Loucy (cell line): ENCODE measurements at regions not wholly inside any gene's neighbourhood (a gene's known extent, or its start where the extent isn't known, plus 50 kb on each side); places are given as distances from the start of the nearest gene placed in this dataset.

ENCODE experiments used
- H2AFZ ChIP-seq: fragments of 200-600 bp; sonication (generic); 2 replicates; pipeline ENCODE4 v1.6.0; 2016; ENCODE audit warnings: antibody characterized with exemption, mild to moderate bottlenecking, low read length, moderate library complexity
- H3F3A ChIP-seq: fragments of 200-600 bp; 2 replicates; pipeline ENCODE4 v1.6.0; 2016; ENCODE audit warnings: antibody characterized with exemption, low read depth, mild to moderate bottlenecking
- H3K27me3 ChIP-seq: fragments of 200-600 bp; sonication (generic); 2 replicates; pipeline ENCODE4 v1.6.1; 2014; ENCODE audit warnings: low read length, mild to moderate bottlenecking; ENCODE audit not compliant: insufficient read depth, poor library complexity, severe bottlenecking
- H3K36me3 ChIP-seq: fragments of 200-600 bp; sonication (generic); 2 replicates; pipeline ENCODE4 v1.6.1; 2016; ENCODE audit warnings: low read length; ENCODE audit not compliant: insufficient read depth
- H3K4me1 ChIP-seq: fragments of 200-600 bp; sonication (generic); 2 replicates; pipeline ENCODE4 v1.5.1; 2014; ENCODE audit warnings: low read length, mild to moderate bottlenecking; ENCODE audit not compliant: insufficient read depth, poor library complexity, severe bottlenecking
- H3K4me2 ChIP-seq: fragments of 200-600 bp; sonication (generic); 2 replicates; pipeline ENCODE4 v1.6.0; 2014; ENCODE audit warnings: antibody characterized with exemption, low read length, low read depth, mild to moderate bottlenecking; ENCODE audit not compliant: poor library complexity, severe bottlenecking
- H3K4me3 ChIP-seq: fragments of 200-600 bp; sonication (generic); 2 replicates; pipeline ENCODE4 v1.5.1; 2014; ENCODE audit warnings: low read length, mild to moderate bottlenecking, mixed read lengths; ENCODE audit not compliant: poor library complexity, severe bottlenecking
- H3K79me2 ChIP-seq: fragments of 200-600 bp; sonication (generic); 2 replicates; pipeline ENCODE4 v1.6.1; 2014; ENCODE audit warnings: low read length; ENCODE audit not compliant: insufficient read depth
- H3K9ac ChIP-seq: fragments of 200-600 bp; sonication (generic); 2 replicates; pipeline ENCODE4 v1.6.0; 2014; ENCODE audit warnings: mild to moderate bottlenecking, low read depth, low read length, moderate library complexity; ENCODE audit not compliant: poor library complexity, severe bottlenecking
- H3K9me2 ChIP-seq: fragments of 200-600 bp; sonication (generic); replicated peaks from 2 replicates; pipeline ENCODE4 v1.6.1; 2016; ENCODE audit warnings: low read depth, low read length, mixed read lengths
- H3K9me3 ChIP-seq: fragments of 200-600 bp; sonication (generic); 2 replicates; pipeline ENCODE4 v1.6.1; 2014; ENCODE audit warnings: mild to moderate bottlenecking, antibody characterized with exemption, low read length, low read depth; ENCODE audit not compliant: insufficient read depth
- H4K20me1 ChIP-seq: fragments of 200-600 bp; sonication (generic); 2 replicates; pipeline ENCODE4 v1.6.0; 2014; ENCODE audit warnings: antibody characterized with exemption, low read length, mild to moderate bottlenecking; ENCODE audit not compliant: insufficient read depth, poor library complexity, severe bottlenecking
- EZH2phosphoT487 ChIP-seq: fragments of 200-600 bp; IDR thresholded peaks from 2 replicates; pipeline ENCODE4 v1.6.1; 2018; ENCODE audit warnings: antibody characterized with exemption, mild to moderate bottlenecking, moderate library complexity, borderline replicate concordance
- TF ChIP-seq, protein P1 (sequence below): fragments of 200-600 bp; sonication (generic); conservative IDR thresholded peaks from 2 replicates; pipeline ENCODE4 v1.5.1; 2014; ENCODE audit warnings: mild to moderate bottlenecking, antibody characterized with exemption, low read length

DNA sequence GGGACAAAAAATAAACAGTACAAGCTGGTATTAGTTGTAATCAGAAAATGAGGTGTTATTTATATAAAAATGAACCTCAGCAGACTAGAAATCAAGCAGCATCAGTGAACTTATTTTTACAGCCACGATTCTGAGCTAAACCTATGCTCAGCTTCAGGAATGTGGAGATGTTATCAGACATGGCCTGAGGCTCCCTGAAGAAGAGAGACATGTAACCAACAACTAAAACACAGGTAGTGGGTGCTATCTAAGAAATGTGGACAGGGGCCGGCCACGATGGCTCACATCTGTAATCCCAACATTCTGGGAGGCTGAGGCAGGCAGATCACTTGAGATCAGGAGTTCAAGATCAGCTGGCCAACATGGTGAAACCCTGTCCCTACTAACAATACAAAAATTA, 534.3 kb downstream of the VRK1 start:
- Histone ChIP-seq H3K4me2 (peak overlapping the region; percentile 15), H3K4me3 (no peak overlapping the region), H3F3A (no peaks in the 10 kb centered on the region), H3K4me1 (peaks cover 17% of the 10 kb centered on the region), H3K9me2 (no peaks in the 10 kb centered on the region), H3K79me2 (no peaks in the 10 kb centered on the region), H3K9me3 (no peaks in the 10 kb centered on the region), H2AFZ (no peak overlapping the region), H3K36me3 (no peaks in the 10 kb centered on the region), H4K20me1 (no peaks in the 10 kb centered on the region), H3K9ac (peak overlapping the region; percentile 13), H3K27me3 (no peaks in the 10 kb centered on the region)
- TF ChIP-seq, protein P1, sequence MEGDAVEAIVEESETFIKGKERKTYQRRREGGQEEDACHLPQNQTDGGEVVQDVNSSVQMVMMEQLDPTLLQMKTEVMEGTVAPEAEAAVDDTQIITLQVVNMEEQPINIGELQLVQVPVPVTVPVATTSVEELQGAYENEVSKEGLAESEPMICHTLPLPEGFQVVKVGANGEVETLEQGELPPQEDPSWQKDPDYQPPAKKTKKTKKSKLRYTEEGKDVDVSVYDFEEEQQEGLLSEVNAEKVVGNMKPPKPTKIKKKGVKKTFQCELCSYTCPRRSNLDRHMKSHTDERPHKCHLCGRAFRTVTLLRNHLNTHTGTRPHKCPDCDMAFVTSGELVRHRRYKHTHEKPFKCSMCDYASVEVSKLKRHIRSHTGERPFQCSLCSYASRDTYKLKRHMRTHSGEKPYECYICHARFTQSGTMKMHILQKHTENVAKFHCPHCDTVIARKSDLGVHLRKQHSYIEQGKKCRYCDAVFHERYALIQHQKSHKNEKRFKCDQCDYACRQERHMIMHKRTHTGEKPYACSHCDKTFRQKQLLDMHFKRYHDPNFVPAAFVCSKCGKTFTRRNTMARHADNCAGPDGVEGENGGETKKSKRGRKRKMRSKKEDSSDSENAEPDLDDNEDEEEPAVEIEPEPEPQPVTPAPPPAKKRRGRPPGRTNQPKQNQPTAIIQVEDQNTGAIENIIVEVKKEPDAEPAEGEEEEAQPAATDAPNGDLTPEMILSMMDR, result no peak
- no peak for TF ChIP-seq EZH2phosphoT487

GRCh38 chr14:97336179-97336578, 539.0 kb downstream of the VRK1 start:
- TF ChIP-seq, protein P1, result no peak
- no peak for TF ChIP-seq EZH2phosphoT487
- Histone ChIP-seq H3K9me3 (peaks cover 4% of the 10 kb centered on the region; the same call in 1 of the 2 replicates), H3K4me1 (peaks cover 15% of the 10 kb centered on the region), H3K4me3 (no peak overlapping the region), H3K36me3 (no peaks in the 10 kb centered on the region), H3K9me2 (no peaks in the 10 kb centered on the region), H3F3A (no peaks in the 10 kb centered on the region), H2AFZ (no peak overlapping the region), H4K20me1 (no peaks in the 10 kb centered on the region), H3K9ac (no peak overlapping the region), H3K27me3 (no peaks in the 10 kb centered on the region), H3K4me2 (no peak overlapping the region), H3K79me2 (no peaks in the 10 kb centered on the region)

GRCh38 chr14:97336816-97337215, 539.6 kb downstream of the VRK1 start:
- Histone ChIP-seq H3F3A (no peaks in the 10 kb centered on the region), H3K27me3 (no peaks in the 10 kb centered on the region), H3K4me1 (peaks cover 9% of the 10 kb centered on the region), H3K9me3 (peaks cover 4% of the 10 kb centered on the region; the same call in 1 of the 2 replicates), H3K9me2 (no peaks in the 10 kb centered on the region), H3K36me3 (no peaks in the 10 kb centered on the region), H2AFZ (no peak overlapping the region), H3K4me3 (no peak overlapping the region), H3K9ac (no peak overlapping the region), H4K20me1 (no peaks in the 10 kb centered on the region), H3K4me2 (no peak overlapping the region), H3K79me2 (no peaks in the 10 kb centered on the region)
- TF ChIP-seq EZH2phosphoT487, result no peak
- TF ChIP-seq, protein P1, result no peak
